ENCODE measurements at regions not wholly inside any gene's neighbourhood (a gene's known extent, or its start where the extent isn't known, plus 50 kb on each side); places are given as distances from the start of the nearest gene placed in this dataset.

GRCh38 chr6:114588726-114589125, 245.9 kb upstream of the HS3ST5 start:
- no peak for DNase-seq
- Mint-ChIP-seq H3K4me1 (ENCODE audit: low read depth) (no peaks in the 10 kb centered on the region), H3K36me3 (ENCODE audit: low read depth) (no peaks in the 10 kb centered on the region), H3K4me3 (no peak overlapping the region), H3K9me3 (ENCODE audit: insufficient read depth) (peaks cover 7% of the 10 kb centered on the region), H3K27me3 (ENCODE audit: low read depth) (no peaks in the 10 kb centered on the region), H3K27ac (no peak overlapping the region)
- POLR2A ChIA-PET, result no interaction called here
- CTCF ChIA-PET, result no interaction called here
- no peak for ATAC-seq

GRCh38 chr6:114586298-114586697, 243.5 kb upstream of the HS3ST5 start:
- ChIA-PET POLR2A (no interaction called here), CTCF (no interaction called here)
- ATAC-seq, result no peak
- Mint-ChIP-seq H3K4me1 (ENCODE audit: low read depth) (no peaks in the 10 kb centered on the region), H3K9me3 (ENCODE audit: insufficient read depth) (peaks cover 7% of the 10 kb centered on the region), H3K27ac (no peak overlapping the region), H3K4me3 (no peak overlapping the region), H3K36me3 (ENCODE audit: low read depth) (no peaks in the 10 kb centered on the region), H3K27me3 (ENCODE audit: low read depth) (no peaks in the 10 kb centered on the region)
- no peak for DNase-seq

- DNase-seq (no peak), ATAC-seq (no peak)
- CTCF ChIA-PET, result no interaction called here
- Mint-ChIP-seq H3K9me3 (ENCODE audit: insufficient read depth) (peaks cover 3% of the 10 kb centered on the region), H3K4me1 (ENCODE audit: low read depth) (no peaks in the 10 kb centered on the region), H3K27me3 (ENCODE audit: low read depth) (no peaks in the 10 kb centered on the region), H3K4me3 (no peak overlapping the region), H3K27ac (no peak overlapping the region), H3K36me3 (ENCODE audit: low read depth) (no peaks in the 10 kb centered on the region)
- POLR2A ChIA-PET, result no interaction called here
Observed at GRCh38 chr6:114581293-114581692, 238.5 kb upstream of the HS3ST5 start.

- ChIA-PET POLR2A (no interaction called here), CTCF (no interaction called here)
- ATAC-seq, result no peak
- Mint-ChIP-seq H3K9me3 (ENCODE audit: insufficient read depth) (peaks cover 3% of the 10 kb centered on the region), H3K27me3 (ENCODE audit: low read depth) (no peaks in the 10 kb centered on the region), H3K27ac (no peak overlapping the region), H3K4me3 (no peak overlapping the region), H3K36me3 (ENCODE audit: low read depth) (no peaks in the 10 kb centered on the region), H3K4me1 (ENCODE audit: low read depth) (no peaks in the 10 kb centered on the region)
- DNase-seq, result no peak
Observed at GRCh38 chr6:114580882-114581281, 238.1 kb upstream of the HS3ST5 start.

GRCh38 chr6:114579486-114579885, 236.7 kb upstream of the HS3ST5 start:
- Mint-ChIP-seq H3K36me3 (ENCODE audit: low read depth) (no peaks in the 10 kb centered on the region), H3K27ac (no peak overlapping the region), H3K27me3 (ENCODE audit: low read depth) (no peaks in the 10 kb centered on the region), H3K9me3 (ENCODE audit: insufficient read depth) (peaks cover 3% of the 10 kb centered on the region), H3K4me3 (no peak overlapping the region), H3K4me1 (ENCODE audit: low read depth) (no peaks in the 10 kb centered on the region)
- CTCF ChIA-PET, result no interaction called here
- ATAC-seq (no peak), DNase-seq (no peak)
- POLR2A ChIA-PET, result no interaction called here

- CTCF ChIA-PET, result no interaction called here
Observed at GRCh38 chr6:114577109-114577508, 234.3 kb upstream of the HS3ST5 start.

GRCh38 chr6:114576330-114576729, 233.5 kb upstream of the HS3ST5 start:
- no peak overlapping the region for H3K27ac Mint-ChIP-seq
- ChIA-PET CTCF (no interaction called here), POLR2A (no interaction called here)
- H3K27me3 Mint-ChIP-seq (ENCODE audit: low read depth), result no peaks in the 10 kb centered on the region
- peaks cover 15% of the 10 kb centered on the region for H3K9me3 Mint-ChIP-seq (ENCODE audit: insufficient read depth)
- H3K4me1 Mint-ChIP-seq (ENCODE audit: low read depth), result no peaks in the 10 kb centered on the region
- no peaks in the 10 kb centered on the region for H3K36me3 Mint-ChIP-seq (ENCODE audit: low read depth)
- ATAC-seq (no peak), DNase-seq (no peak)
- H3K4me3 Mint-ChIP-seq, result no peak overlapping the region

More at GRCh38 chr6:114577109-114577508, 234.3 kb upstream of the HS3ST5 start:
- H3K9me3 Mint-ChIP-seq (ENCODE audit: insufficient read depth), result peaks cover 11% of the 10 kb centered on the region
- no peaks in the 10 kb centered on the region for H3K27me3 Mint-ChIP-seq (ENCODE audit: low read depth)
- DNase-seq (no peak), ATAC-seq (no peak)
- no peaks in the 10 kb centered on the region for H3K4me1 Mint-ChIP-seq (ENCODE audit: low read depth)
- H3K4me3 Mint-ChIP-seq, result no peak overlapping the region
- POLR2A ChIA-PET, result no interaction called here
- no peaks in the 10 kb centered on the region for H3K36me3 Mint-ChIP-seq (ENCODE audit: low read depth)
- H3K27ac Mint-ChIP-seq, result no peak overlapping the region

GRCh38 chr6:114569669-114570068, 226.8 kb upstream of the HS3ST5 start:
- H3K27me3 Mint-ChIP-seq (ENCODE audit: low read depth), result no peaks in the 10 kb centered on the region
- ChIA-PET CTCF (no interaction called here), POLR2A (no interaction called here)
- no peaks in the 10 kb centered on the region for H3K36me3 Mint-ChIP-seq (ENCODE audit: low read depth)
- H3K4me3 Mint-ChIP-seq, result no peak overlapping the region
- DNase-seq, result no peak
- H3K27ac Mint-ChIP-seq, result no peak overlapping the region
- peaks cover 15% of the 10 kb centered on the region for H3K9me3 Mint-ChIP-seq (ENCODE audit: insufficient read depth)
- H3K4me1 Mint-ChIP-seq (ENCODE audit: low read depth), result no peaks in the 10 kb centered on the region
- ATAC-seq, result no peak

GRCh38 chr6:114564302-114564933, 221.6 kb upstream of the HS3ST5 start:
- Mint-ChIP-seq H3K36me3 (ENCODE audit: low read depth) (no peaks in the 10 kb centered on the region), H3K9me3 (ENCODE audit: insufficient read depth) (peaks cover 12% of the 10 kb centered on the region), H3K4me1 (ENCODE audit: low read depth) (no peaks in the 10 kb centered on the region), H3K27ac (no peak overlapping the region), H3K27me3 (ENCODE audit: low read depth) (no peaks in the 10 kb centered on the region), H3K4me3 (no peak overlapping the region)
- ATAC-seq (no peak), DNase-seq (no peak)
- POLR2A ChIA-PET, result no interaction called here
- CTCF ChIA-PET, result no interaction called here

GRCh38 chr6:114559419-114559818, 216.6 kb upstream of the HS3ST5 start:
- Mint-ChIP-seq H3K4me1 (ENCODE audit: low read depth) (no peaks in the 10 kb centered on the region), H3K9me3 (ENCODE audit: insufficient read depth) (peaks cover 7% of the 10 kb centered on the region), H3K4me3 (no peak overlapping the region), H3K27ac (no peak overlapping the region), H3K36me3 (ENCODE audit: low read depth) (no peaks in the 10 kb centered on the region), H3K27me3 (ENCODE audit: low read depth) (no peaks in the 10 kb centered on the region)
- DNase-seq (no peak), ATAC-seq (no peak)
- ChIA-PET CTCF (no interaction called here), POLR2A (no interaction called here)

GRCh38 chr6:114558153-114558552, 215.3 kb upstream of the HS3ST5 start:
- H3K9me3 Mint-ChIP-seq (ENCODE audit: insufficient read depth), result no peaks in the 10 kb centered on the region
- ATAC-seq, result no peak
- POLR2A ChIA-PET, result no interaction called here
- no peaks in the 10 kb centered on the region for H3K4me1 Mint-ChIP-seq (ENCODE audit: low read depth)
- no peak overlapping the region for H3K4me3 Mint-ChIP-seq
- no peaks in the 10 kb centered on the region for H3K36me3 Mint-ChIP-seq (ENCODE audit: low read depth)
- DNase-seq, result no peak
- CTCF ChIA-PET, result no interaction called here
- H3K27ac Mint-ChIP-seq, result no peak overlapping the region
- H3K27me3 Mint-ChIP-seq (ENCODE audit: low read depth), result no peaks in the 10 kb centered on the region

- Mint-ChIP-seq H3K9me3 (ENCODE audit: insufficient read depth) (no peaks in the 10 kb centered on the region), H3K27ac (no peak overlapping the region), H3K4me1 (ENCODE audit: low read depth) (no peaks in the 10 kb centered on the region), H3K4me3 (no peak overlapping the region), H3K27me3 (ENCODE audit: low read depth) (no peaks in the 10 kb centered on the region), H3K36me3 (ENCODE audit: low read depth) (no peaks in the 10 kb centered on the region)
- ChIA-PET CTCF (no interaction called here), POLR2A (no interaction called here)
- no peak for DNase-seq
- no peak for ATAC-seq
Observed at GRCh38 chr6:114556846-114557488, 214.1 kb upstream of the HS3ST5 start.

GRCh38 chr6:114550316-114550715, 207.5 kb upstream of the HS3ST5 start:
- H3K4me3 Mint-ChIP-seq, result no peak overlapping the region
- CTCF ChIA-PET, result no interaction called here
- no peaks in the 10 kb centered on the region for H3K9me3 Mint-ChIP-seq (ENCODE audit: insufficient read depth)

More at GRCh38 chr6:114550316-114550715, 207.5 kb upstream of the HS3ST5 start:
- Mint-ChIP-seq H3K27ac (no peak overlapping the region), H3K36me3 (ENCODE audit: low read depth) (no peaks in the 10 kb centered on the region), H3K27me3 (ENCODE audit: low read depth) (no peaks in the 10 kb centered on the region), H3K4me1 (ENCODE audit: low read depth) (no peaks in the 10 kb centered on the region)
- ATAC-seq (no peak), DNase-seq (no peak)
- POLR2A ChIA-PET, result no interaction called here

Measured in activated CD8-positive, alpha-beta T cell treated with anti-CD3 and anti-CD28 coated beads, Interleukin-2, amount 10 ng/mL, durations not matched to agents 7 days and 5 days (primary cell).